ENCODE measurements at regions not wholly inside any gene's neighbourhood (a gene's known extent, or its start where the extent isn't known, plus 50 kb on each side); places are given as distances from the start of the nearest gene placed in this dataset.

DNA sequence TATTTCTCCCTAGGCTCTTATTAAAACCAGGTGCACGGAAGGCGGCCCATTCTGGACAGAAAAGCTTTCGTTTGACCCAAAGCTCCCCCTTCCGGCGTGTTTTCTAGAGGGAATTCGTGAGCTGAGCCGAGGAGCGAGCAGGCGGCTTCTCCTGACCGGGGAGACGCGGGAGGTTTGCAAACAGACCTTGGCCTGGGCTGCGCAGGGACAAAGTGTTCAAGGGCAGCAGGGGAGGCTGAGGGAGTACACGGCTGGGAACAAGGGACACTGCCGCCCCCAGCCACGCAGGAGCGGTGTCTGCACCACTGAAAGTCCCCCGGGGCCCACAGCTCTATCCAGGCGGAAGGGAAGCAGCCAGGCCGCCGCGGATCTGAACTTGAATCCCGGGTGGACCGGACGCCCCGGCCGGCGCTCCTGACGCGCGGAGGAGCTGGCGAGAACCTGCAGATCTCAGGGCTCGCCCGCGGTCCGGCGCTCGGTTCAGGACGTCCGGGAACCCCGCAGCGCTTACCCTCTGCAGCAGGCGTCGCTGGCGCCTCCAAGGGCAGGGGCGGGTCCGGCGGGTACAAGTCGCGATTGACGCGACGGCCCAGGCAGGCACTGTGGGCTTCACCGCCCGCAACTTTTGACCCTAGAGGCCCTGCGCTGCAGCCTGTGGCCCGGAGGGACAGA is 101.9 kb downstream of the WT1 start:
- TF ChIP-seq RBM22 (optimal IDR thresholded peaks at IDR 0.05; ENCODE audit: low read length) (no peak), SOX6 (IDR thresholded peaks at IDR 0.05) (no peak), SOX6 (CRISPR knock-in tag; IDR thresholded peaks at IDR 0.05) (no peak), ZBTB1 (CRISPR knock-in tag; IDR thresholded peaks at IDR 0.05; ENCODE audit: borderline replicate concordance) (no peak), ZNF562 (CRISPR knock-in tag; IDR thresholded peaks at IDR 0.05; ENCODE audit: borderline replicate concordance) (no peak), SMC3 (IDR thresholded peaks at IDR 0.05; ENCODE audit: low read length) (no peak), NR1H2 (CRISPR knock-in tag; IDR thresholded peaks at IDR 0.05; ENCODE audit: borderline replicate concordance, low read depth) (no peak), ZNF331 (CRISPR knock-in tag; IDR thresholded peaks at IDR 0.05) (no peak), KDM1A (CRISPR knock-in tag; IDR thresholded peaks at IDR 0.05) (no peak), RBM39 (IDR thresholded peaks at IDR 0.05; ENCODE audit: low read depth, low read length, poor library complexity, severe bottlenecking) (no peak), ZNF292 (CRISPR knock-in tag; IDR thresholded peaks at IDR 0.05; ENCODE audit: borderline replicate concordance, low read depth) (no peak), KLF16 (CRISPR knock-in tag; IDR thresholded peaks at IDR 0.05) (no peak), SP2 (CRISPR knock-in tag; IDR thresholded peaks at IDR 0.05) (no peak)
- TF ChIP-seq, protein P1, sequence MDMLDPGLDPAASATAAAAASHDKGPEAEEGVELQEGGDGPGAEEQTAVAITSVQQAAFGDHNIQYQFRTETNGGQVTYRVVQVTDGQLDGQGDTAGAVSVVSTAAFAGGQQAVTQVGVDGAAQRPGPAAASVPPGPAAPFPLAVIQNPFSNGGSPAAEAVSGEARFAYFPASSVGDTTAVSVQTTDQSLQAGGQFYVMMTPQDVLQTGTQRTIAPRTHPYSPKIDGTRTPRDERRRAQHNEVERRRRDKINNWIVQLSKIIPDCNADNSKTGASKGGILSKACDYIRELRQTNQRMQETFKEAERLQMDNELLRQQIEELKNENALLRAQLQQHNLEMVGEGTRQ (IDR thresholded peaks at IDR 0.05; ENCODE audit: low read depth, low read length): no peak
- TF ChIP-seq, protein P1 (CRISPR knock-in tag; IDR thresholded peaks at IDR 0.05; ENCODE audit: borderline replicate concordance): no peak
